Activated CD8-positive, alpha-beta T cell treated with anti-CD3 and anti-CD28 coated beads, Interleukin-2, amount 10 ng/mL, durations not matched to agents 7 days and 5 days (primary cell): ENCODE measurements at regions not wholly inside any gene's neighbourhood (a gene's known extent, or its start where the extent isn't known, plus 50 kb on each side); places are given as distances from the start of the nearest gene placed in this dataset.
"Not testable (repeated sequence)": the region's sequence is repeated elsewhere in the genome, so short reads cannot be mapped to it uniquely, and the experiment has no call there.

Experiments
- ATAC-seq: fragments of 150-1000 bp; cut with Tn5 transposase; one replicate; pipeline ENCODE4 v1.10.0; 2021; ENCODE audit warnings: moderate library complexity
- CTCF ChIA-PET: fragments of 350-600 bp; sonication (Branson Sonifier 250); formaldehyde crosslinking; loops from one replicate; lab custom pipeline; 2021; ENCODE audit warnings: antibody characterized with exemption; lab: Charles Lee
- POLR2A ChIA-PET: fragments of 350-600 bp; sonication (Branson Sonifier 250); formaldehyde crosslinking; loops from one replicate; lab custom pipeline; 2021; ENCODE audit warnings: antibody characterized with exemption; lab: Charles Lee
- DNase-seq: peaks from one replicate; pipeline ENCODE4 v3.0.0-alpha.2; 2020
- H3K27ac Mint-ChIP-seq: one replicate; pipeline ENCODE4 v1.8.0; 2021; ENCODE audit warnings: mild to moderate bottlenecking, mixed read lengths
- H3K27me3 Mint-ChIP-seq: one replicate; pipeline ENCODE4 v1.8.0; 2021; ENCODE audit warnings: low read depth, mixed read lengths
- H3K36me3 Mint-ChIP-seq: one replicate; pipeline ENCODE4 v1.8.0; 2021; ENCODE audit warnings: low read depth, mixed read lengths
- H3K4me1 Mint-ChIP-seq: one replicate; pipeline ENCODE4 v1.8.0; 2021; ENCODE audit warnings: low read depth, mixed read lengths
- H3K4me3 Mint-ChIP-seq: one replicate; pipeline ENCODE4 v1.8.0; 2021; ENCODE audit warnings: mild to moderate bottlenecking, mixed read lengths
- H3K9me3 Mint-ChIP-seq: one replicate; pipeline ENCODE4 v1.8.0; 2022; ENCODE audit warnings: mixed read lengths; ENCODE audit not compliant: insufficient read depth

- ATAC-seq: no peak
- ChIA-PET CTCF (no interaction called here), POLR2A (no interaction called here)
- no peak overlapping the region for H3K27ac Mint-ChIP-seq
- no peaks in the 10 kb centered on the region for H3K9me3 Mint-ChIP-seq
- DNase-seq: peak; percentile 9
- no peaks in the 10 kb centered on the region for H3K4me1 Mint-ChIP-seq
- H3K27me3 Mint-ChIP-seq: no peaks in the 10 kb centered on the region
- no peak overlapping the region for H3K4me3 Mint-ChIP-seq
- H3K36me3 Mint-ChIP-seq: no peaks in the 10 kb centered on the region
These were observed 178.0 kb upstream of the PPP1R26 start for GRCh38 chr9:135301271-135302263.

- Mint-ChIP-seq H3K27ac (no peak overlapping the region), H3K27me3 (no peaks in the 10 kb centered on the region), H3K9me3 (no peaks in the 10 kb centered on the region), H3K4me3 (no peak overlapping the region), H3K4me1 (no peaks in the 10 kb centered on the region), H3K36me3 (no peaks in the 10 kb centered on the region)
- POLR2A ChIA-PET: no interaction called here
- peak; percentile 9 for DNase-seq
- no peak for ATAC-seq
- CTCF ChIA-PET: no interaction called here
These were observed 177.0 kb upstream of the PPP1R26 start for GRCh38 chr9:135302329-135303279.

GRCh38 chr9:135303280-135303647 is 176.3 kb upstream of the PPP1R26 start:
- no peaks in the 10 kb centered on the region for H3K9me3 Mint-ChIP-seq
- CTCF ChIA-PET: no interaction called here
- no peaks in the 10 kb centered on the region for H3K4me1 Mint-ChIP-seq

GRCh38 chr9:135303865-135304499 is 175.6 kb upstream of the PPP1R26 start:
- DNase-seq (no peak), ATAC-seq (no peak)
- ChIA-PET POLR2A (no interaction called here), CTCF (no interaction called here)
- Mint-ChIP-seq H3K4me3 (no peak overlapping the region), H3K4me1 (no peaks in the 10 kb centered on the region), H3K36me3 (no peaks in the 10 kb centered on the region), H3K9me3 (no peaks in the 10 kb centered on the region), H3K27ac (no peak overlapping the region), H3K27me3 (no peaks in the 10 kb centered on the region)

More at GRCh38 chr9:135303280-135303647, 176.3 kb upstream of the PPP1R26 start:
- Mint-ChIP-seq H3K27ac (no peak overlapping the region), H3K4me3 (no peak overlapping the region), H3K27me3 (no peaks in the 10 kb centered on the region), H3K36me3 (no peaks in the 10 kb centered on the region)
- DNase-seq (peak; percentile 16), ATAC-seq (no peak)
- POLR2A ChIA-PET: no interaction called here

GRCh38 chr9:135304886-135305285 is 174.7 kb upstream of the PPP1R26 start:
- ChIA-PET POLR2A (no interaction called here), CTCF (no interaction called here)
- H3K27ac Mint-ChIP-seq: no peak overlapping the region
- H3K36me3 Mint-ChIP-seq: no peaks in the 10 kb centered on the region
- H3K27me3 Mint-ChIP-seq: no peaks in the 10 kb centered on the region
- no peaks in the 10 kb centered on the region for H3K4me1 Mint-ChIP-seq
- ATAC-seq: no peak
- H3K4me3 Mint-ChIP-seq: no peak overlapping the region
- DNase-seq: peak; percentile 7
- no peaks in the 10 kb centered on the region for H3K9me3 Mint-ChIP-seq

GRCh38 chr9:135305546-135306180 is 173.9 kb upstream of the PPP1R26 start:
- DNase-seq (peak; percentile 6), ATAC-seq (no peak)
- Mint-ChIP-seq H3K9me3 (no peaks in the 10 kb centered on the region), H3K4me3 (no peak overlapping the region), H3K36me3 (no peaks in the 10 kb centered on the region), H3K4me1 (no peaks in the 10 kb centered on the region), H3K27me3 (no peaks in the 10 kb centered on the region), H3K27ac (no peak overlapping the region)
- POLR2A ChIA-PET: no interaction called here
- CTCF ChIA-PET: no interaction called here

GRCh38 chr9:135306699-135307098 is 172.9 kb upstream of the PPP1R26 start:
- no peaks in the 10 kb centered on the region for H3K36me3 Mint-ChIP-seq
- H3K4me1 Mint-ChIP-seq: no peaks in the 10 kb centered on the region
- CTCF ChIA-PET: no interaction called here
- POLR2A ChIA-PET: no interaction called here
- peak; percentile 14 for DNase-seq
- H3K9me3 Mint-ChIP-seq: no peaks in the 10 kb centered on the region
- H3K27ac Mint-ChIP-seq: no peak overlapping the region
- no peak for ATAC-seq
- H3K4me3 Mint-ChIP-seq: no peak overlapping the region
- H3K27me3 Mint-ChIP-seq: no peaks in the 10 kb centered on the region

- POLR2A ChIA-PET: no interaction called here
- H3K4me1 Mint-ChIP-seq: no peaks in the 10 kb centered on the region
- ATAC-seq: no peak
- DNase-seq: no peak
- no peak overlapping the region for H3K27ac Mint-ChIP-seq
- H3K27me3 Mint-ChIP-seq: no peaks in the 10 kb centered on the region
- H3K36me3 Mint-ChIP-seq: no peaks in the 10 kb centered on the region
- H3K9me3 Mint-ChIP-seq: peaks cover under 1% of the 10 kb centered on the region
- CTCF ChIA-PET: no interaction called here
- no peak overlapping the region for H3K4me3 Mint-ChIP-seq
These were observed 172.3 kb upstream of the PPP1R26 start for GRCh38 chr9:135307300-135307699.

- CTCF ChIA-PET, H3K4me3 Mint-ChIP-seq, ATAC-seq, H3K27ac Mint-ChIP-seq, H3K27me3 Mint-ChIP-seq, POLR2A ChIA-PET, H3K9me3 Mint-ChIP-seq, H3K4me1 Mint-ChIP-seq, H3K36me3 Mint-ChIP-seq: not testable (repeated sequence)
- DNase-seq: peak; percentile 4
These were observed 171.7 kb upstream of the PPP1R26 start for GRCh38 chr9:135307919-135308318.

- no peak overlapping the region for H3K27ac Mint-ChIP-seq
- POLR2A ChIA-PET: no interaction called here
- H3K4me3 Mint-ChIP-seq: no peak overlapping the region
- peaks cover 8% of the 10 kb centered on the region for H3K27me3 Mint-ChIP-seq
- peaks cover 4% of the 10 kb centered on the region for H3K9me3 Mint-ChIP-seq
- no peaks in the 10 kb centered on the region for H3K36me3 Mint-ChIP-seq
- peak; percentile 4 for DNase-seq
- ATAC-seq: no peak
- no peaks in the 10 kb centered on the region for H3K4me1 Mint-ChIP-seq
- CTCF ChIA-PET: no interaction called here
These were observed 170.5 kb upstream of the PPP1R26 start for GRCh38 chr9:135308821-135309762.
